HG02884 (cell line): ENCODE measurements at regions not wholly inside any gene's neighbourhood (a gene's known extent, or its start where the extent isn't known, plus 50 kb on each side); places are given as distances from the start of the nearest gene placed in this dataset.
"Not testable (repeated sequence)": the region's sequence is repeated elsewhere in the genome, so short reads cannot be mapped to it uniquely, and the experiment has no call there.

Source experiments
- ATAC-seq: cut with Tn5 transposase; IDR thresholded peaks from one replicate; pipeline ENCODE4 v1.9.1; 2021; ENCODE audit warnings: mild to moderate bottlenecking, moderate library complexity; ENCODE audit not compliant: unreplicated experiment

DNA sequence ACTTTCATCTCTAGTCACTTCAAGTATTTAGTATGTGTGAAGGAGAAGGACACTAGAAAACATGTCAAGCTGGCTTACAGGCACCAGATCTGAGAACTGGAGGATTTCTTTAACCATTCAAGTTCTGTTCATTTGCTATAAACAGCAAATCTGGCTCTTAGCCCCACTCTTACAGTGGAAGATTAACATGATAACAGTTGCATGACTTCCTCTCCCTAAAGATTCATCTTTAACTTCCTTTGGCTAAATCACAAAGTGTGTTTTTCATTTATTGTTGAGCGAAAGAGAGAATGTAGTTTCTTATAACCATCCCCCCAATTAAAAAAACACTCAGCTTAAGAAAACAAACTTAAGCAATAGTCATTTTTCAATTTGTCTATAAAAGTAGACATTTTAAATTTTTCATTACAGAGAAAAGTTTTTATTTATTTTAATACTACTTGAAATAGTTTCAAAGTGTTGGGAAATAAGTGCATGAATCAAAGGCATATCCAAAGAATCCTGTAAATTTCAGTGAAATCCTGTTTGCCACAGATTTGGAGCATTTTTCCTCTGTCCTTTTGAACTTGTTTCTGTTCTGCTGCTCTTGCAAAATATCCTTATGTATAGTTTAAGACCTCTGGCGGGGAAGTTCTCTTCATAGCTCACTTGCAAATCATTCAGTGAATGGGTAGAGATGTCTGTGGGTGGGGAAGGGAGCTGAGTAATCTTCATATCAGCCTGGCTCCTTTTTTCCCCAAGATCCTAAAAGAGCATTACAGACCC is 241.0 kb upstream of the RBBP8 start:
- peak; percentile 74 for ATAC-seq

DNA sequence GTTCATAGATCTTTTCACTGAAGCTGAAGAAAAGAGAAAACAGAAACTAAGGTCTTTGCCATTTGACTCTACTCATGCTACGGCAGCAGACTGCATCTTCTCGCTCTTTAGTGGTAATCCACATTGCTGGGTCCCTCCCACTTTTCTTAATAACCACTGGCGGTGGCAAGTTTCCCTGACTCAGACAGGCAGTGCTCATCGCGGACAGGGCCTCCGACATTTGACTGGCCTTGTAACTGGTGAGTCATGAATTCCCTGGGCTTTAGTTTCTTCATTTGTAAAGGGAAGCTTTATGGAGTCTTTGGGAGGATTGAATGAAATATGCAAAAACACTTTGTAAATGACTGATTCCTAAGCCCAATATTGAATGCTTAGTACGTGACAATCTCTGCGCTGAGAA is 238.2 kb upstream of the RBBP8 start:
- no peak for ATAC-seq

DNA sequence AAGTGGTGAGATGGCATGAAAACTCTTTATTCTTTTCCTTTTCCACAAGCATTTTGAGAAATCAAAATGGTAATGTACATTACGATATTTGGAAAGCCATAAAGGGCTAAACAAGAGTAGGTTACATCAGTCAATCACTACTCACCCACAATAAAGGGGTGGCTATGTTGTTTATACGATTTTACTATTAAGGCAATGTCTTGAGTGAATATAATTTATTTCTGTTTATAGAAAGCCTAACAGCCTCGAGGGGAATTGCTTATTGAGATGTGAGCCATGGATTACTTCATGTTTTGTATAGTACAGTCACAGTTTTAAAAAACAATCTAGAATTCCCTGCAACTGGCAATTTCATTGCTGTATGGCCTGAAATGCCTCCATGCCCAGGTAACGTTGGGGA is 237.5 kb upstream of the RBBP8 start:
- no peak for ATAC-seq

DNA sequence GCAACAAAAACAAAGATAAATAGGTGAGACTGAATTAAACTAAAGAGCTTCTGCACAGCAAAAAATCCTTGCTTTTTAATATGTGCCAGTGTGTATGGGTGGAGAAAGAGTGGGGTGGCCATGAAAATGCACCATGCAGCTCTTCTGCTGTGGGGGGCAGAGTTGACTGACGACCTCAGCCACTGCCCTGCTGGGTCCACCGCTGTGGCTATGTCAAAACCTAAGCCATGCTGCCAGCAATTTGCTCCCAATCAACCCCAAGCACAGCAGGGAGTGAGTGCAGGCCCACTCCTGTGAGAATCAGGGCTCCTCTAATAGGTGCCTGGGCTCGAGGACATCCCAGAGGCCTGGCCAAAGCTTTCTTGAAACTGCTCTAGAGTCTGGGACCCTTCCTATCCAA is 235.6 kb upstream of the RBBP8 start:
- no peak for ATAC-seq

DNA sequence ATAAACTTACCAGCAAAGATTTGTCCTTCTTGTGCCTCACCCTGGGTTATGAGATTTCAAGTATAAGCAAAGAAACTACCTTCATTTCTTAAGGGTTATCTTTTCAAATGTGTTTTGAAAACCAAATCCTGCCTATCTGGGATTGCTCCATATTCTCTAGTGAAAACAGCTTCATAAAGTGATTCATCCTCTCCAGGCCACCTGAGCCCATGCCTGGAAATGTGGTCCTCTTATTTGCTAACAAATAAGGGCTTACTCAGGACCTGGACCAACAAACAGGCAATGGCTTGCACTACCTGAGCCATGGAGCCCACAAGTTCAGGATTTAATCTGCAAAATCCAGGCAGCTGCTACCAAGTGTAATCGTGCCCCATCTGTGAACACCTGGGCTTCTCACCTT is 234.4 kb upstream of the RBBP8 start:
- no peak for ATAC-seq

DNA sequence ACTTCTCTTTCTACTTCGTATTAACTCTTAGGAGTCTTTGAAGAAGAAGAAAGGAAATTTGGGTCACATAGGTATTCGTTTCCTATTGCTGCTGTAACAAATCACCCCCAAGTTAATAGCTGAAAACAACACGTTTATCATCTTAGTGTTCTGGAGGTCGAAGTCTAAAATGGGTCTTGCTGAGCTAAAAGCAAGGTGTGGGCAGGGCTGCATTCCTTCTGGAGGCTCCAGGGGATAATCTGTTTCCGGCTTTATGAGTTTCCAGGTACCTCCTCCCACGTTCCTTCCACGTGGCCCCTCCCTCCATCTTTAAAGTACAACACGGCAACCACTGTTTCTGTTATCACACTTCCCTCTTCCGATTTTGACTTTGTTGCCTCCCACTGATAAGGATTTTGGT is 233.5 kb upstream of the RBBP8 start:
- no peak for ATAC-seq

DNA sequence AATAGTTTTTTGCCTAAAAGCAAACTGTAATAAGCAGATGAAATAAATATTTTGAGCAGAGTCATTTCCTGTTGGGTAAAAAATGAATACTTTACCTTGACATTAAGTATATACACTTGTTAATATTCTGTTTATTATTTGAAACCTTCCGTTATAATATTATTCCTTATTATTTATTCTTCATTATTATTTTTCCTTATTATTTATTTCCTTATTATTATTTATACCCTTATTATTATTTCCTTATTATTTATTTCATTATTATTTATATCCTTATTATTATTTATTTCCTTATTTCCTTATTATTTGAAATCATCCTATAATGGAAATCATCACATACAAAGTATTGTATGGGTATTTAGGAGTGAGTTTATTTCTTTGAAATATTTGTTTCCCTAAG is 232.2 kb upstream of the RBBP8 start:
- no peak for ATAC-seq

DNA sequence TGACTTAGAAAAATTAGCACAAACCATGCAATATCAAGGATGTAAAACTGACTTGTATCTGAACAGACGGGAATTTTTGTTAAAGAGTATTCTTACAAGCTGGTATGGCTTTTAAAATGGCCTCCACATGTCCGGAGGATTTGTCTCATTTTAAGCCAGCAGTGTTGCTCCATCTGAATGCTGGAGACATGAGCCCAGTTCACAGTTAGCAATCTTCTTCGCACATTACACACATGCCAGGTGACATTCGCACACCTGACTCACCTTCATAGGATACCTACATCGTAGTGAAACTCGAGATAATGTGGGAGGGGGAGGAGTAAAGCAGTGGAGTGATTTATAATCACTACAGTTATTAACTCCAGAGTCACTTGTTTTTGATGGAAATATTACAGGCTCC is 231.8 kb upstream of the RBBP8 start:
- no peak for ATAC-seq

DNA sequence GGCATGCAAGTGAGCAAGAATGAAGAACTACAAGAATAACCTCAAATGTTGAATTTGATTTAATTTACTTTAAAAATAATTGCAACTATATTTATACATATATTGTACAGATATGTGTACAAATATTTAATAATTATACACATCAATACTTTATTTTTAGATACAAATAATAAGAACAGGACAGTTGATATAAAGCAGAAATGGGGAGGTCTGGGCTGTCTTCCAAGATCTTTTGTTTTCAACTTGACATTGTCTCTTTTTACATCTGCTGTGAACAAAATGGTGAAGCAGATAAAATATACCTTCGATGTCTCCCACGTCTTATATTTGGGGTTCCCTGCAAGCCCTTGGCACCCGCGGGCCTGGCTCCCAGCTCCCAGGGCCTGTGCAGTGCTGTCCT is 231.3 kb upstream of the RBBP8 start:
- ATAC-seq, result no peak

DNA sequence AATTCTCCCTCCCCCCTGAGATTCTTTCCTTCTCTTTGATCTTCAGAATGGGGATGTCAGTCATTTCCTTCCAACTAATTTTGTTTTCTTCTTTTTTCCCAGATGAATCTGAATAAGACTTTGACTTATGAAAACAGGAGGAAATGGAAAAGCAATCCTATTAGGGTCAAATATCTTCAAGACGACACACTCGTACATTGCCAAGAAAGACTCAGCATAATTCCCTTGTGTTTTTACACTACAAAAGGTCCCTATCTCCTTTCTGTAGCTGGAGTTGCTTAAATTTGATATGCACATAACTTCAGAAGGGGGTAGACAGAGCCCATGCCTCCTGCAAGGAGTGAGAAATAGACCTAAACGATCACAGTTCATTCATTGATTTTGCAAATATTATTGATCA is 230.3 kb upstream of the RBBP8 start:
- no peak for ATAC-seq

DNA sequence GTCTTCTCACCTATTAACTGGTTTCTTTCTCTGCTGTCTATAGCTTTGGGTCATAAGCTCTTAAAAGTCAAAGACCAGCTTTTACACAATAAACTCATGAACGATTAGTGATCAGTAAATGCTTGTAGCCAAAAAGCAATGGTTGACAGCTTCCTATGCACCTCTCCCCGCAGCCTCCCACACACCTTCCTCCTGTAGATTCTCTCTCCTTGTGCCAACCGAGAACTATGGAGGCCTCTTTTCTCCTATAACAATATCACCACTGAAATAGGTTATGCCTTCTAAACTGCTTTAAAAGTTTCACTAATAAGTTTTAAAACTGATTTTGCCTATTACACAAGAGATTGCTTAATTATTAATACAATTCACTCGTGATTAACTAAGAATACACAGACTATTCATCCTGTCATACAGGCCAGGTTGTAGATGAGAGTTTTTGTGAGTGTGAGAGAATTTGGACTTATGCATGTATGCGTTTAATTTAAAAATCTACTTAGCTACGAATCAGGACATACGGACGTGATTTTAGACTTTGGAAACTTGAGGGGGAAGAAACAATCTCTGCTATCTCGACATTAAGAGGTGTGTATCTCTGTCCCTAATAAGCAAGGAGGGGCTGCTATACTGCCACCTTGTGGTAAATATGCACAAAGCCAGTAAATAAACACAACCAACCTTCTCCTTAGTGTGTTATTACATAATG is 229.1 kb upstream of the RBBP8 start:
- peak; percentile 69 for ATAC-seq

DNA sequence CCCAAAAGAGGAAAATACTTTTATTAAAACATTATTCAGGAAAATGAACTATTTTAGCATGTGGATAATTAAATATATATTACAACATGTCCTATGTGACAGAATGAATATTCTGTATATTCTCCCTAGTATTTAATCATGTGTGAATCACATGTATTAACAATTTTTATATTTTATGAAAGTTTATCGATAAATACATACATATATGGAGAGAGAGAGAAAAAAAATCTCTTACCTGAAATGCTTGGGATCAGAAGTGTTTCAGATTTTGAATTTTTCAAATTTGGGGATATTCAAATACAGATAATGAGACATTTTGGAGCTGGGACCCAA is 228.6 kb upstream of the RBBP8 start:
- no peak for ATAC-seq

DNA sequence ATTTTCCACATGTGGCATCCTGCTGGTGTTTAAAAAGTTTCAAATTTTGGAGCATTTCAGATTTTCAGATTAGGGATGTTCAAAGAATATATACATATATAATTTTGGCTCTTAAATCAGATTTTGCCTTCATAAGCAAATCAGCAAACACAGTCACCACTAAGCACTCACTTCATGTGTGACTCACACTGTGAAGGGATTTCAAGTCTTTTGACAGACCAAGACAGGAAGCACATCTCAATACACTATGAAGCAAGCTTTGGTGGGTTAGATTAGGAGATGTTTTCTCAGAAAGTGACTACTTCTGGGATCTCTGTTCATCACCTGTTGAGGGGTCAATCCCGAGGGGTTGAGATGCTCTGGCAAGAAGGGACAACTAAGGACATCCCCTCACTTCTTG is 227.8 kb upstream of the RBBP8 start:
- ATAC-seq, result no peak

DNA sequence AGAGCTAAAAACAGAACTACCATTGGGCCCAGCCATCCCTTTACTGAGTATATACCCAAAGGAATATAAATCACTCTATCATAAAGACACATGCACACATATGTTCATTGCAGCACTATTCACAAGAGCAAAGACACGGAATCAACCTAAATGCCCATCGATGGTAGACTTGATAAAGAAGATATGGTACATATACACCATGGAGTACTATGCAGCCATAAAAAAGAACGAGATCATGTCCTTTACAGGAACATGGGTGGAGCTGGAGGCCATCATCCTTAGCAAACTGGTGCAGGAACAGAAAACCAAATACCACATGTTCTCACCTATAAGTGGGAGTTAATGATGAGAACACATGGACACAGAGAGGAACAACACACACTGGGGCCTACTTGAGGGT is 227.1 kb upstream of the RBBP8 start:
- not testable (repeated sequence) for ATAC-seq

DNA sequence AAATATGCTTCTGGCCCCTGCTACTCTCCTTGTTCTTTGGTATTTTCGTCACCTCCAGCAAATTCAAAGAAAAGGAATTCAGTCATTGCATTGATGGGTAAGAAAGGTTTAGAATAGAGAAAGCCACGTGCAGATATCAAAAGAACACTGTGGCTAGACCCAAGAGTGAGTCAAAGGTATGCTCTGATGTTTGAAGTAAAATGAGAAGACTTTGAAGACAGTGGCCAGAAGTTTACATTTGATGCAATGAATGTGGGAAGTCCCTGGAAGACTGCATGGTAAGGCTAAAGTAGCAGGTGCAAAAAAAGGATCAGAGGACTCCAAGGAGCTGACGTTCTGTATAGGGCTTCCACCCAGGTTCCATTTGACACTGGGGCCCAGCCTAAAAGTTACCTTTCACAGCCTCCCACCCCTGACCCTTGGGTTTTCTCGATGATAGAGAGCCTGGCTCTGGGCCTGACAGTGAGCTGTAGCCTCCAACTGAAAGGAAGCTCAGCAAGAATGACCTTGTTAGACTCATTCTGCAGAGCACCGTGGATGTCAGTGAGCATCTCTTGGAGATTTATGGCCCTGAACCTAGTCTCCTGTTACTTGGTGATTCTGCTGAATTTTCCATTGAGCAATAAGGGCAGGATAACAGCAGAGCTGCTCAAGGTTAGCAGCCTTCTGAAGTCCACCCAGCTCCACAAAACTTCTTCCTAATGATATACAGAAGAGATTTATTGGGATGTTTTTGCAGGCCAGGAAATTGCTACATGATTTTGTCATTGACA is 223.7 kb upstream of the RBBP8 start:
- ATAC-seq, result no peak

DNA sequence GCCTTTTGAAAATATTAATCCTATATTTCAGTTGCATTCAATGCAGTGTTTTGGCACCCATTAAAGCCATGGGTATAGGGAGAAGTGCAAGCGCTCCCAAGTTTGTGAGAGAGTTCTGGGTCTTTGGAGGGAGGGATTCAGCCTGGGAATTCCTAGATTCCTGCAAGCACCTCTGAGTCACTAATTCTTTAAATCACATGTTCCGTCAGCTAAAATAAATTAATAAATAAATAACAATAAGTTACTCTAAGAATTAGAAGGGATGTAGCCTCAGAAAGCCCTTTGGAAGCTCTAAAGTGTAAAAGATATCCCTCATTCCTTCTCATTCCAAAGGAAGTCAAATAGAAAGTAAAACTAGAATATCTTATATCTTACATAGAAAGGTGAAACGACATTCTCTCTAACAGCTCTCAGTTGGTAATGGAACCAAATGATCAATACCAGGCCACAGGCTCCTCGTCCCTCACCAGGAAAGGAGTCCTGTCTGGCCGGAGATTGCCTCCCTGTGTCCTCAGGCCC is 222.4 kb upstream of the RBBP8 start:
- no peak for ATAC-seq

DNA sequence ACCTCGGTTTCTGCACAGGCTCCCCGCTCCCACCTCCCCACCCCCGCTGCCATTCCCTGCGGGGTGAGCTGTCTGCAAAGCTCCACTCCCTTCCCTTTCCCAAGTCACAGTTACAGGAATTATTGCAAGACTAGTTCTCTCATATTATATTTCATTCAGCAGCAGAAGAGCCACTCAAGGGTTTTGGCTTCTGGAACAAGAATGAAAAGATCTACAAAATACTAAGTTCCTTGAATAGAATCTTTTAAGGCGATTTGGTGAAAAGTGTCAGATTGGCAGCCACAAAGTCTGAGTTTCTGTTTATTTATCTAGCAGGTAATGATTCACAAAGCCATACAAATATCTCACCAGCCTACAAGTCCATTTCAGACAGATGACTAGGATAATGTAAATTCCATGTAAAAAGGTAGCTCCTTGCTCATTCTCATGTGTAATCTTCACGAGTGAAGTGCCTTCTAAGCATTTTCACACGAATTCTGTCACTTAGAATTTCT is 221.9 kb upstream of the RBBP8 start:
- no peak for ATAC-seq

DNA sequence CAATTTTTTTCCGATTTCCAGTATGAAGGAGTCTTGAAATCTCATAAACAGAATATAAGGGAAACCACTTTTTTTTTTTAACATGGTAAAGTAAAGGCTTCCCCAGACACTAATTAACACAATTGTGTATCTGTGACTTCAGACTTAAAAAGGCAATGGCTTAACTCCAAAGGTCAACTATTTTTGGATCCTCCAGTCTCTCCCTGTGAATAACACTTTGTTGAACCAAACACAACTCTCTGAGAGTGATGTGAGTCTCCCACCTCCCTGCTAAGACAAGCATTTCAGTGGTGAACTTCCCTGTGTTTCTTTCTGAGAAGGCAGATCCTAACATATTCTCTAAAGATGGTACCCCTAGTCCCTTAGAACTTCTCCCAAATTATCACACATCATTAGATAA is 219.6 kb upstream of the RBBP8 start:
- ATAC-seq, result no peak

DNA sequence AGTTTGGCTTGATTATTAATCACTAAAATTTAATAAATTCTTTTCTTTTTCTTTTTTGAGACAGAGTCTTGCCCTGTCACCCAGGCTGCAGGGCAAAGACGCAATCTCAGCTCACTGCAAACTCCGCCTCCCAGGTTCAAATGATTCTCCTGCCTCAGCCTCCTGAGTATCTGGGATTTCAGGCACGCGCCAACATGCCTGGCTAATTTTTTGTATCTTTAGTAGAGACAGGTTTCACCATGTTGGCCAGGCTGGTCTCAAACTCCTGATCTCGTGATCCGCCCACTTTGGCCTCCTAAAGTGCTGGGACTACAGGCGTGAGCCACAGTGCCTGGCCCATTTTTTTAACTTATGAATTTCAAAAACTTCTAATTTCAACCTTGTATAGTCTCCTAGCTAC is 215.6 kb upstream of the RBBP8 start:
- not testable (repeated sequence) for ATAC-seq

DNA sequence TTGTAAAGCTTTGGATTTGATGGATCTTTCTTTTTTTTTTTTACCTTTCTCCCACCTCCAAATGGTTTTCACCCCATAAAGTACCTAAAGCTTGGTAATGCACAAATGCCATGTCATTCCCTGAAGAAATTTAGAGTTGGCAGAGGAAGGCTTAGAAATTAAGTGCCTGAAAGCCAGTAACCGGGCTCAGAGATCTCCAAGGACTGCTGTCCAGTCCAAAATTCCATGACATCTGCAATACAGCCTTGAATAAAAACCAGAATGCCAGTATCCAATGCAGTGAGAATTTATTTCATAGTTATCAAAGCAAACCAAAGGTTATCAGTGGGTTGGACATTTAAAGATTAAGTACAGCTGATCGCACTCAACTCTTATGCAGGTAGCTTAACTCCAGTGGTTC is 209.9 kb upstream of the RBBP8 start:
- ATAC-seq, result no peak

DNA sequence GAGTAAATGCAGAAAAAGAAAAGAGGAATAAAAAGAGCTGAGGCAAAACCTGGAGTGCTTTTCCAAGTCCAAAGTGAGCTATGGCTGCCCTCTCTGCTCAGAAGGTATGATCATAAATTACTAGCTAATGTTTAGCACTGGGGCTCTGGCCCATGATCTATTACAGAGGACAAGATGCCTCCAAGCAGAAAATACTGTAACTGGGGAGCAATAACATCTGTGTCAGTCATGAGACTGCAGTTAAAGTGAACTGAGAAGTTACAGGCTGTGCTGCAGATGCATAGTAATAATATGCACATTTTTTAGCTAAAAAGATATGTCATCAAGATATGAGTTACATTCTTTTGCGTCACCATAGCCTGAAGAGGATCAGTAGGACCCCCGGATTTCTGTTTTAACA is 209.4 kb upstream of the RBBP8 start:
- no peak for ATAC-seq

DNA sequence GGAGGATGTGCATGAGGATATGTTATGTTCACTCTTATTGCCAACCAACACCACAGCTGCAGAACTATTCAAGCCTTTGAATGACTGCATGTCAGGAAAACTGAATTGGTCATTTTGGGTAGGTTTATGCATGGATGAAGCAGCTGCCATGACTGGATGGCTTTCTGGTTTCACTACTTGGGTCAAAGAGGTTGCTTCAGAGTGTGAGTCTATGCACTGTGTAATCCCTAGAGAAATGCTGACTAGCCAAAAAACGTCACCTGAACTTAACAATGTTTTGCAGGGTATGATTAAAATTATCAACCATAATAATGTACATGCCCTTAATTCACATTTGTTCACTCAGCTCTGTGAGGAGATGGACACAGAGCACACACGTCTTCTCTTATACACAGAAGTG is 206.7 kb upstream of the RBBP8 start:
- ATAC-seq, result no peak
